GM12875 (cell line): ENCODE measurements at regions not wholly inside any gene's neighbourhood (a gene's known extent, or its start where the extent isn't known, plus 50 kb on each side); places are given as distances from the start of the nearest gene placed in this dataset.

Experiments
- H3K4me3 ChIP-seq: one replicate; pipeline ENCODE4 v1.5.1; 2011; ENCODE audit warnings: low read depth, low read length, control low read depth
- TF ChIP-seq, protein P1 (sequence below): IDR thresholded peaks from 2 replicates; pipeline ENCODE4 v1.5.1; 2011; ENCODE audit warnings: low read depth, mild to moderate bottlenecking, control low read depth, inconsistent platforms, low read length, moderate library complexity, borderline replicate concordance; ENCODE audit not compliant: insufficient read depth

- TF ChIP-seq, protein P1, sequence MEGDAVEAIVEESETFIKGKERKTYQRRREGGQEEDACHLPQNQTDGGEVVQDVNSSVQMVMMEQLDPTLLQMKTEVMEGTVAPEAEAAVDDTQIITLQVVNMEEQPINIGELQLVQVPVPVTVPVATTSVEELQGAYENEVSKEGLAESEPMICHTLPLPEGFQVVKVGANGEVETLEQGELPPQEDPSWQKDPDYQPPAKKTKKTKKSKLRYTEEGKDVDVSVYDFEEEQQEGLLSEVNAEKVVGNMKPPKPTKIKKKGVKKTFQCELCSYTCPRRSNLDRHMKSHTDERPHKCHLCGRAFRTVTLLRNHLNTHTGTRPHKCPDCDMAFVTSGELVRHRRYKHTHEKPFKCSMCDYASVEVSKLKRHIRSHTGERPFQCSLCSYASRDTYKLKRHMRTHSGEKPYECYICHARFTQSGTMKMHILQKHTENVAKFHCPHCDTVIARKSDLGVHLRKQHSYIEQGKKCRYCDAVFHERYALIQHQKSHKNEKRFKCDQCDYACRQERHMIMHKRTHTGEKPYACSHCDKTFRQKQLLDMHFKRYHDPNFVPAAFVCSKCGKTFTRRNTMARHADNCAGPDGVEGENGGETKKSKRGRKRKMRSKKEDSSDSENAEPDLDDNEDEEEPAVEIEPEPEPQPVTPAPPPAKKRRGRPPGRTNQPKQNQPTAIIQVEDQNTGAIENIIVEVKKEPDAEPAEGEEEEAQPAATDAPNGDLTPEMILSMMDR: no peak
Measured at GRCh38 chr3:191543897-191544296, 82.9 kb downstream of the PYDC2 start.

DNA sequence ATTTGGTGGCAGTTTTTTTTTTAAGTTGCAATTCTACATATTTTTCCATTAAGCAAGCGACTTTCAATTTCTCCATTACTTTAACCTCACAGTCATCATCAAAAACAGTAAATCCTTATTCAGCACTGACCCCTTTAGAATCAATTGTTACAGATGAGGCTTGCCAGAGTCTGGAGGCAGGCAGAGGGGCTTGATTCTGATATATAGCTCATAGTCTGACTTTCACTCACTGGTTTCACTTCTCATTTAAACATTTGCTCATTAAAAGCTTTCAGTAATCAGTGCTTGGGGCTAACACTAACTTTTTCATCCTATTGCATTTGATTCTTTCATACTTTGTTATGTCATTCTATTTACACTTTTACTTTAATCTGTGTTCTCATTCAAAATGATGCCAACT is 88.4 kb downstream of the PYDC2 start:
- no peak overlapping the region for H3K4me3 ChIP-seq
- TF ChIP-seq, protein P1: no peak

More at GRCh38 chr3:191543897-191544296, 82.9 kb downstream of the PYDC2 start:
- H3K4me3 ChIP-seq: no peak overlapping the region

GRCh38 chr3:191555037-191555436 is 94.1 kb downstream of the PYDC2 start:
- no peak overlapping the region for H3K4me3 ChIP-seq
- TF ChIP-seq, protein P1: no peak

DNA sequence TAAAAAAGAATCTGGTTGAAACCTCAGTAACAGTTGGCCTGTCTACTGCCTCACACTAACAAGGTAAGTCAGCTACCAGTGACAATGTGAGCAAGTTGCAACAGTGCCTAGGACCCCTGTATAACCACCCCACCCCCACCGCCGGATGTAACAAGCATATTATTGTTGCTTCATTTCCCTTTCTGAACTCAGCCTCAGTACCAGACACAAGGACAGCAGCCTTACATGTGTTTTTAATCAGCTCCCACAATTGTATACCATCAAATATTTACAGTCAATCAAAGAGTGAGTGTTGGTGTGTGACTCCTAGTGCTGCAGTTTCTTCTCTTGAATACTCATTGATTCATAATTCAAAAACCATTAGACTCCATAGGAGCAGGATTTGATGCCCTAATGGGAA is 96.4 kb downstream of the PYDC2 start:
- H3K4me3 ChIP-seq: no peak overlapping the region
- TF ChIP-seq, protein P1: no peak

DNA sequence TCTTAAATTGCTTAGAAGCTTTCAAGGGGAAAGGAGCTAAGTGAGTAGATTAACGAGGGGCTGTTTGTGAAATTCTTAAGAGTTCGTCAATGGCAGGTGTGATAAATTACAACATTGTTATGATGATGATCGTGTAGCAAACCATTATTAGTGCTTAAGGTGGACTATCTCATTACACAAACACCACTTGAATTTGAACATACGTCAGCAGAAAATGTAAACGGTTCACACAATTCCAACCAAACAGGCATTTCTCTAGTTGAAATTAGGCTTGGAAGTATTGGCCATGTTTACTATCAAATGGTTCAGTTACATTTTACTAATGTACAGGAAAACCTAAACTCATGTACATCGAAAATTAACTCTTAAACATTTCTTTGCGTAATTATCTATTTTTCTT is 102.8 kb downstream of the PYDC2 start:
- TF ChIP-seq, protein P1: no peak

GRCh38 chr3:191566469-191566868 is 105.5 kb downstream of the PYDC2 start:
- TF ChIP-seq, protein P1: no peak
- no peak overlapping the region for H3K4me3 ChIP-seq

More for the DNA sequence above, 102.8 kb downstream of the PYDC2 start:
- H3K4me3 ChIP-seq: no peak overlapping the region

DNA sequence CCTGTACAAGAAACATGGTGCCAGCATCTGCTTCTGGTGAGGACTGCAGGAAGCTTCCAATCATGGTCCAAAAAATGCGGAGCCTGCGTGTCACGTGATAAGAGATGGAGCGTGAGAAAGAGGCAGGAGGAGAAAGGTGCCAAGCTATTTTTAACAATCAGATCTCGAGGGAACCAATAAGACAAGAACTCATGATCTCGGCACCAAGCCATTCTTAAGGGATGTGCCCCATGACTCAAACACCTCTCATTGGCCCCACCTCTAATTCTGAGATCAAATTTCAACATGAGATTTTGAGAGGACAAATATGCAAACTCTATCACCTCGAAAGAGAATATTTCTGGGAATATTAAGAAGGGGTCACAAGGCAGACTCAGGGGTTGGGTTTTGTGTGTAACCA is 107.2 kb downstream of the PYDC2 start:
- TF ChIP-seq, protein P1: no peak
- no peak overlapping the region for H3K4me3 ChIP-seq
